ENCODE measurements at regions not wholly inside any gene's neighbourhood (a gene's known extent, or its start where the extent isn't known, plus 50 kb on each side); places are given as distances from the start of the nearest gene placed in this dataset.
"Not testable (repeated sequence)": the region's sequence is repeated elsewhere in the genome, so short reads cannot be mapped to it uniquely, and the experiment has no call there.

DNA sequence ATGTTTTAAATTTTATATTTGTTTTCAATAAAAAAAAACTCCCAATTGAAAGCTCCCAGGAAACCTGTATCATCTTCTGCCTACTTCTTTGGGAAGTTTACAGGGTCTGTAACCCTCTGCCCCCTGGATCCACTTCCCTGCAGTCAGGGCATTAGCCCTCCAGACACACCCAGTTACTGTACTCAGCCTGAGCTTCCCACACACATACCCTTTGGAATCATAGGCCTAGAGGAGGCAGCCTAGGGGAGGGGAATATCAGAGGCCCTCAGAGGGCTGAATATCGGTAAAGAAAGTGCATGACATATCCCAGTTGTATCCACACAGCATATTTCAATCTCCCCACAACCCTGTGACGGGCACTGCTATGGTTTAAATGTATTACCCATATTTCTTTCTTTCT is 56.2 kb upstream of the TFPI start:
- H3K9me3 ChIP-seq; H3K36me3 ChIP-seq (replicated peaks in 1 of 2; ENCODE audit: insufficient read depth in 1 of 2, low read depth in 2 of 2); H3K4me1 ChIP-seq; H3K4me3 ChIP-seq; DNase-seq; H3K27ac ChIP-seq; H3K27me3 ChIP-seq; intact Hi-C loops (cut with DNase I); ATAC-seq: not testable (repeated sequence)
- WGBS, 2 donors, result 90 to 93% methylated on average over 2 of the region's 2 CpGs

DNA sequence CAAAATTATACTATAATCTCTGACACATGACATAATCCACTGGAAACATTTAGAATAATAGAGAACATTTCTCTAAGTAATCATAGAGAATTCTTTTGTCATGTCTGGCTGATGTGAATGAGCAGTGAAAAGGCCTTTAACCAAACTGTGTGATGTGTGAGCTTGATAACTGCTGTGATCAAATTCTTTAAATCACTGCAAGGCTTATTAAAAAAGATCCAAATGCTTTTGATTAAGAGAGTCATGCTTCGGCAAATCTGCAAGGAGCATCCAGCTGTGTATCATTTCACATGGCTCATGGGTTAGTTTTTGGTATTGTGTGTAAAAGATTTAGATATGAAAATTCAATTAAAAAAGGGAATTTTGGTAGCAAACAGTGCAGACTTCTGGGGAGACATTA is 58.6 kb upstream of the TFPI start:
- no peaks in the 10 kb centered on the region for H3K36me3 ChIP-seq (replicated peaks in 1 of 2; ENCODE audit: insufficient read depth in 1 of 2, low read depth in 2 of 2)
- no peak overlapping the region for H3K4me3 ChIP-seq
- no peaks in the 10 kb centered on the region for H3K4me1 ChIP-seq
- no peaks in the 10 kb centered on the region for H3K9me3 ChIP-seq
- H3K27me3 ChIP-seq, result no peaks in the 10 kb centered on the region
- no peak for ATAC-seq
- WGBS, 2 donors, result 89 to 94% methylated on average over 1 of the region's 1 CpG
- intact Hi-C loops (cut with DNase I), result no loop called here
- no peak for DNase-seq
- TF ChIP-seq POLR2A (IDR thresholded peaks at IDR 0.05), result no peak
- TF ChIP-seq, protein P1, sequence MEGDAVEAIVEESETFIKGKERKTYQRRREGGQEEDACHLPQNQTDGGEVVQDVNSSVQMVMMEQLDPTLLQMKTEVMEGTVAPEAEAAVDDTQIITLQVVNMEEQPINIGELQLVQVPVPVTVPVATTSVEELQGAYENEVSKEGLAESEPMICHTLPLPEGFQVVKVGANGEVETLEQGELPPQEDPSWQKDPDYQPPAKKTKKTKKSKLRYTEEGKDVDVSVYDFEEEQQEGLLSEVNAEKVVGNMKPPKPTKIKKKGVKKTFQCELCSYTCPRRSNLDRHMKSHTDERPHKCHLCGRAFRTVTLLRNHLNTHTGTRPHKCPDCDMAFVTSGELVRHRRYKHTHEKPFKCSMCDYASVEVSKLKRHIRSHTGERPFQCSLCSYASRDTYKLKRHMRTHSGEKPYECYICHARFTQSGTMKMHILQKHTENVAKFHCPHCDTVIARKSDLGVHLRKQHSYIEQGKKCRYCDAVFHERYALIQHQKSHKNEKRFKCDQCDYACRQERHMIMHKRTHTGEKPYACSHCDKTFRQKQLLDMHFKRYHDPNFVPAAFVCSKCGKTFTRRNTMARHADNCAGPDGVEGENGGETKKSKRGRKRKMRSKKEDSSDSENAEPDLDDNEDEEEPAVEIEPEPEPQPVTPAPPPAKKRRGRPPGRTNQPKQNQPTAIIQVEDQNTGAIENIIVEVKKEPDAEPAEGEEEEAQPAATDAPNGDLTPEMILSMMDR (IDR thresholded peaks at IDR 0.05), result no peak
- no peak overlapping the region for H3K27ac ChIP-seq

DNA sequence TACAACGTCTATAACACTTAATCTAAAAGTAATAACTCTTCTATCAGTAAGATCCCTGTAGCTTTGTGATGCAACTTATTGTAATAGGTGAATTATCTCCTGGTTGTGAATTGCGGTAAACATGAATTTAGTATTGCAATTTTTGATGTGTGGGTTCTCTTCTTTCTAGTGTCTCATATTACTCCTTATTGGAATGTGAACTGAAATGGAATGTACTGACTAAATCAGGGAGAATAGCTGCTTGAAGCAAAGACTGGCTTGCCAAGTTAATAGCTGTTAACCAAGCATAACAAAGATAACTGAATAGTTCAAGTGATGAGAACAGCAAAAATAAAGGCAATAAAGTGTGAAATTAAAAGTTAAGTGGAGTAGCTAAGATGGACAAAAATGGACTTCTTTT is 60.5 kb upstream of the TFPI start:
- TF ChIP-seq, protein P1 (IDR thresholded peaks at IDR 0.05), result no peak
- no peak for TF ChIP-seq POLR2A (IDR thresholded peaks at IDR 0.05)
- Histone ChIP-seq H3K4me3 (no peak overlapping the region), H3K36me3 (replicated peaks in 1 of 2; ENCODE audit: insufficient read depth in 1 of 2, low read depth in 2 of 2) (no peaks in the 10 kb centered on the region), H3K4me1 (no peaks in the 10 kb centered on the region), H3K27ac (no peak overlapping the region), H3K9me3 (no peaks in the 10 kb centered on the region), H3K27me3 (no peaks in the 10 kb centered on the region)
- 62 to 66% methylated on average over 2 of the region's 2 CpGs for WGBS, 2 donors
- DNase-seq (no peak), ATAC-seq (no peak)
- intact Hi-C loops (cut with DNase I), result no loop called here

DNA sequence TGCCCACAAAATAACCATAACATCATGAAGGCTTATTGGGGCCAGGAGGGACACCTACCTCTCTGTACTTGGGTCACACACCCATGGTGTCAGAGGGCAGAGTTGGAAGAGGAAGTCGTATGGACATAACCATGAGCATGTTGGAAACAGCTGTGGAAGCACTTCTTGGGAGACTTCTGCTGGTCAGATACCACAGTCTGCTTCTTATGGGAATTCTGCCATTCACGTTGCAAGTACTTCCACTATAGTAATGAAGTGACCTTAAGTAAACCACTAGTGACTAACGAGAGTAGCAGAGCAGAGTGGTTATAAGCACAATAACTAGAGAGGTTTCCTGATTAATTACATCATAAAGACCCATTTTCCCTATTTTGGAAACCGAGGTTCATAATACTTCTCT is 61.1 kb upstream of the TFPI start:
- H3K4me3 ChIP-seq, result no peak overlapping the region
- intact Hi-C loops (cut with DNase I), result no loop called here
- no peaks in the 10 kb centered on the region for H3K9me3 ChIP-seq
- TF ChIP-seq, protein P1 (IDR thresholded peaks at IDR 0.05), result no peak
- no peak for TF ChIP-seq POLR2A (IDR thresholded peaks at IDR 0.05)
- no peak for ATAC-seq
- 68 to 85% methylated on average over 4 of the region's 4 CpGs for WGBS, 2 donors
- DNase-seq, result no peak
- no peak overlapping the region for H3K27ac ChIP-seq
- no peaks in the 10 kb centered on the region for H3K36me3 ChIP-seq (replicated peaks in 1 of 2; ENCODE audit: insufficient read depth in 1 of 2, low read depth in 2 of 2)
- no peaks in the 10 kb centered on the region for H3K4me1 ChIP-seq
- H3K27me3 ChIP-seq, result no peaks in the 10 kb centered on the region

DNA sequence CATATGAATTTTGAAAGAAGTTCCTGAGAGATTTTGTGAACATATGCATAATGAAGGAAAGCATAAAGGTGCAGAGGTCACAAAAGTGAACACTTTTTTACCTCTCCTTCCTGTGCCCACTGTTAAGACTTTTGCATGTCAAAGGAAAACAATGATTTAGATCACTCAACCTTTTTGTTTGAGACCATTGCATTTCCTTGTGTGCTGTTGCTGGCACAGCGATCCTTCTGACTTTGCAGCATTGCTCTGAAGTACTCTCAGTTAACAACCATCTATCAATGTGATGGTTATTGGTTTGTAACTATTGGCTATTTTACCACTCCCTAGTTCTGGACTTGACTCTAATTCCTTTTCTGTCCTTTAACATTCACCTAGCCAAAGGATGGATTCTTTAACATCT is 61.7 kb upstream of the TFPI start:
- DNase-seq (no peak), ATAC-seq (no peak)
- 80 to 93% methylated on average over 1 of the region's 1 CpG for WGBS, 2 donors
- H3K27ac ChIP-seq, result no peak overlapping the region
- no peaks in the 10 kb centered on the region for H3K36me3 ChIP-seq (replicated peaks in 1 of 2; ENCODE audit: insufficient read depth in 1 of 2, low read depth in 2 of 2)
- H3K9me3 ChIP-seq, result no peaks in the 10 kb centered on the region
- intact Hi-C loops (cut with DNase I), result no loop called here
- no peaks in the 10 kb centered on the region for H3K4me1 ChIP-seq
- no peak overlapping the region for H3K4me3 ChIP-seq
- no peak for TF ChIP-seq POLR2A (IDR thresholded peaks at IDR 0.05)
- TF ChIP-seq, protein P1 (IDR thresholded peaks at IDR 0.05), result no peak
- no peaks in the 10 kb centered on the region for H3K27me3 ChIP-seq

All from body of pancreas (tissue), 4 donors.